Transverse colon (tissue), 4 donors: ENCODE measurements at regions not wholly inside any gene's neighbourhood (a gene's known extent, or its start where the extent isn't known, plus 50 kb on each side); places are given as distances from the start of the nearest gene placed in this dataset.

Experiments
- DNase-seq: peaks from one replicate; pipeline ENCODE4 v3.0.0-alpha.2; 2019
- H3K27ac ChIP-seq, 4 donors: fragments of 200-600 bp; sonication (generic); 2 replicates each; pipeline ENCODE4 v1.5.1; 2016 to 2018; ENCODE audit warnings: inconsistent platforms in 4 of 4
- H3K27me3 ChIP-seq: fragments of 200-600 bp; sonication (generic); 2 replicates; pipeline ENCODE4 v1.5.1; 2017; ENCODE audit warnings: inconsistent platforms
- H3K36me3 ChIP-seq, 4 donors: fragments of 200-600 bp; sonication (generic); 2 replicates each; pipeline ENCODE4 v1.5.1; 2017 to 2019; ENCODE audit warnings: inconsistent platforms in 4 of 4
- H3K4me1 ChIP-seq, 4 donors: fragments of 200-600 bp; sonication (generic); 2 replicates each; pipeline ENCODE4 v1.5.1; 2017 to 2020; ENCODE audit warnings: inconsistent platforms in 4 of 4
- H3K4me3 ChIP-seq, 4 donors: fragments of 200-600 bp; sonication (generic); 1 replicate in 1 of 4; 2 replicates in 3 of 4; pipeline versions ENCODE4 v1.5.1 to v1.6.1; 2017 to 2019; ENCODE audit warnings: inconsistent platforms in 4 of 4
- H3K9me3 ChIP-seq, 2 donors: fragments of 200-600 bp; sonication (generic); 2 replicates each; pipeline ENCODE4 v1.5.1; 2017 to 2019; ENCODE audit warnings: inconsistent platforms in 2 of 2
- CTCF ChIP-seq, 5 experiments: fragments of 200-600 bp in 3 of 5; fragments of 450-650 bp in 2 of 5; sonication (generic) in 3 of 5; IDR thresholded peaks; 1 replicate in 2 of 5; 2 replicates in 3 of 5; pipeline ENCODE4 v1.5.1; 2016 to 2017; ENCODE audit warnings: antibody characterized with exemption in 5 of 5, inconsistent platforms in 3 of 5, mild to moderate bottlenecking in 2 of 5, moderate library complexity in 1 of 5
- EP300 ChIP-seq: sonication (generic); formaldehyde crosslinking; IDR thresholded peaks from one replicate; pipeline ENCODE4 v1.6.1; 2017; ENCODE audit warnings: antibody characterized with exemption, low read depth
- POLR2A ChIP-seq: fragments of 450-650 bp; IDR thresholded peaks from one replicate; pipeline ENCODE4 v1.6.1; 2016; ENCODE audit warnings: antibody characterized with exemption, mild to moderate bottlenecking, moderate library complexity
- POLR2AphosphoS5 ChIP-seq, 3 donors: sonication (generic); formaldehyde crosslinking; IDR thresholded peaks; one replicate each; pipeline ENCODE4 v1.6.1; 2016; ENCODE audit warnings: antibody characterized with exemption in 3 of 3
- WGBS, 2 donors: methylation state at CpG; one replicate each; pipeline ENCODE4 v1.1.5; 2018; ENCODE audit warnings: low coverage in 1 of 2; 5-methylcytosine and 5-hydroxymethylcytosine counted together
- in situ Hi-C, 4 donors: fragments of 200-750 bp; cut with MboI; loops; one replicate each; pipeline versions ENCODE4 v1.15.0 to v1.15.1; 2017; ENCODE audit warnings: low sequenced_read_pairs in 3 of 4, low pct_ligation_motif_present in 1 of 4, low pct_unique_long_range_greater_than_20kb in 1 of 4
- intact Hi-C: fragments of 100-400 bp; cut with DNase I; formaldehyde crosslinking; loops from one replicate; pipeline ENCODE4 v1.15.1; 2023; ENCODE audit warnings: low total_unique reads

GRCh38 chr6:44534291-44534690 lies 146.8 kb downstream of the CDC5L start:
- peaks cover 3% of the 10 kb centered on the region for H3K27me3 ChIP-seq
- 88% methylated on average over 5 of the region's 5 CpGs; no CpG with 5 or more reads in 1 of the 2 donors for WGBS, 2 donors
- H3K36me3 ChIP-seq = no peaks in the 10 kb centered on the region
- intact Hi-C loops (no loop called here), in situ Hi-C loops (no loop called here)
- H3K9me3 ChIP-seq = no peaks in the 10 kb centered on the region
- no peak overlapping the region for H3K27ac ChIP-seq
- no peak for DNase-seq
- no peaks in the 10 kb centered on the region for H3K4me1 ChIP-seq
- TF ChIP-seq POLR2AphosphoS5 (IDR thresholded peaks at IDR 0.05) (no peak), CTCF (IDR thresholded peaks at IDR 0.05) (no peak), POLR2A (no peak), EP300 (no peak)
- no peak overlapping the region for H3K4me3 ChIP-seq

GRCh38 chr6:44535446-44535845 lies 147.9 kb downstream of the CDC5L start:
- no peaks in the 10 kb centered on the region for H3K36me3 ChIP-seq
- no peak for DNase-seq
- no peak overlapping the region for H3K27ac ChIP-seq
- H3K4me3 ChIP-seq = no peak overlapping the region
- 84% methylated on average over 6 of the region's 6 CpGs; no CpG with 5 or more reads in 1 of the 2 donors for WGBS, 2 donors
- TF ChIP-seq EP300 = no peak
- TF ChIP-seq CTCF (IDR thresholded peaks at IDR 0.05) = no peak
- no peak for TF ChIP-seq POLR2AphosphoS5 (IDR thresholded peaks at IDR 0.05)
- no peak for TF ChIP-seq POLR2A
- H3K4me1 ChIP-seq = no peaks in the 10 kb centered on the region
- intact Hi-C loops = no loop called here
- no peaks in the 10 kb centered on the region for H3K9me3 ChIP-seq
- no peaks in the 10 kb centered on the region for H3K27me3 ChIP-seq
- in situ Hi-C loops = no loop called here

- H3K4me3 ChIP-seq = no peak overlapping the region
- no peak overlapping the region for H3K27ac ChIP-seq
- in situ Hi-C loops (no loop called here), intact Hi-C loops (no loop called here)
- no peaks in the 10 kb centered on the region for H3K36me3 ChIP-seq
- TF ChIP-seq CTCF (IDR thresholded peaks at IDR 0.05) (no peak), POLR2AphosphoS5 (IDR thresholded peaks at IDR 0.05) (no peak), EP300 (no peak), POLR2A (no peak)
- DNase-seq = no peak
- no peaks in the 10 kb centered on the region for H3K9me3 ChIP-seq
- no peaks in the 10 kb centered on the region for H3K27me3 ChIP-seq
- WGBS, 2 donors = 91 to 94% methylated on average over 2 to 4 of the region's 4 CpGs
- no peaks in the 10 kb centered on the region for H3K4me1 ChIP-seq
Observed at GRCh38 chr6:44535967-44536366, 148.5 kb downstream of the CDC5L start.

- H3K36me3 ChIP-seq = no peaks in the 10 kb centered on the region
- WGBS, 2 donors = 49 to 71% methylated on average over 5 to 10 of the region's 10 CpGs
- H3K9me3 ChIP-seq = no peaks in the 10 kb centered on the region
- DNase-seq = no peak
- no peak overlapping the region for H3K27ac ChIP-seq
- intact Hi-C loops = no loop called here
- H3K27me3 ChIP-seq = no peaks in the 10 kb centered on the region
- no peak overlapping the region for H3K4me3 ChIP-seq
- H3K4me1 ChIP-seq = no peaks in the 10 kb centered on the region
- TF ChIP-seq POLR2A (no peak), EP300 (no peak), POLR2AphosphoS5 (IDR thresholded peaks at IDR 0.05) (no peak), CTCF (IDR thresholded peaks at IDR 0.05) (no peak)
- in situ Hi-C loops = no loop called here
Observed at GRCh38 chr6:44537306-44538049, 150.0 kb downstream of the CDC5L start.
